IMR-90 (cell line): ENCODE measurements at regions not wholly inside any gene's neighbourhood (a gene's known extent, or its start where the extent isn't known, plus 50 kb on each side); places are given as distances from the start of the nearest gene placed in this dataset.

ENCODE experiments used
- ATAC-seq: fragments of 200-7000 bp; cut with Tn5 transposase; 2 replicates; pipeline ENCODE4 v1.9.1; 2020; ENCODE audit warnings: low read depth, mild to moderate bottlenecking, moderate library complexity
- BruUV-seq: library from RNA; stranded (reverse); fragments of 400-500 nt; replicated peaks from 2 replicates; lab custom pipeline; 2021; lab: Mats Ljungman, UMichigan
- CTCF ChIA-PET: fragments of 300-600 bp; formaldehyde crosslinking; extraction: SDS; loops from one replicate; lab custom pipeline; 2021; ENCODE audit warnings: antibody characterized with exemption; lab: Yijun Ruan, JAX
- POLR2A ChIA-PET: fragments of 300-600 bp; sonication (Branson Sonifier 250); formaldehyde crosslinking; loops from one replicate; lab custom pipeline; 2022; ENCODE audit warnings: antibody characterized with exemption; ENCODE audit not compliant: unreplicated experiment; lab: Charles Lee
- DNase-seq: peaks from one replicate; pipeline ENCODE4 v3.0.0; 2013
- H2AFZ ChIP-seq: replicated peaks from 2 replicates; pipeline ENCODE3; 2013; ENCODE audit warnings: low read length, mild to moderate bottlenecking; ENCODE audit not compliant: poor library complexity
- H2AK5ac ChIP-seq: 2 replicates; pipeline ENCODE4 v1.6.1; 2013; ENCODE audit warnings: low read depth, low read length, inconsistent platforms
- H2AK9ac ChIP-seq: replicated peaks from 2 replicates; pipeline ENCODE3; 2013; ENCODE audit warnings: mild to moderate bottlenecking, low read depth, low read length, moderate library complexity; ENCODE audit not compliant: poor library complexity
- H2BK120ac ChIP-seq: 2 replicates; pipeline ENCODE4 v1.6.1; 2013; ENCODE audit warnings: low read depth, low read length, inconsistent platforms
- H2BK15ac ChIP-seq: 3 replicates; pipeline ENCODE4 v1.6.1; 2013; ENCODE audit warnings: low read depth, low read length, inconsistent platforms
- H2BK20ac ChIP-seq: 2 replicates; pipeline ENCODE4 v1.6.1; 2013; ENCODE audit warnings: low read depth, mild to moderate bottlenecking, inconsistent platforms, low read length, moderate library complexity
- H2BK5ac ChIP-seq: 2 replicates; pipeline ENCODE4 v1.6.1; 2013; ENCODE audit warnings: mild to moderate bottlenecking, low read depth, low read length, inconsistent platforms; ENCODE audit not compliant: poor library complexity, severe bottlenecking
- H3K14ac ChIP-seq: replicated peaks from 2 replicates; pipeline ENCODE4 v1.6.1; 2013; ENCODE audit warnings: low read depth, low read length, inconsistent platforms
- H3K18ac ChIP-seq: 2 replicates; pipeline ENCODE4 v1.6.1; 2013; ENCODE audit warnings: low read depth, low read length, control low read depth
- H3K23ac ChIP-seq: 2 replicates; pipeline ENCODE4 v1.6.1; 2013; ENCODE audit warnings: low read depth, low read length, inconsistent platforms
- H3K27ac ChIP-seq: 2 replicates; pipeline ENCODE4 v1.5.1; 2013; ENCODE audit warnings: mild to moderate bottlenecking, control low read depth, low read length; ENCODE audit not compliant: insufficient read depth
- H3K27me3 ChIP-seq: 2 replicates; pipeline ENCODE4 v1.6.1; 2013; ENCODE audit warnings: low read length; ENCODE audit not compliant: control insufficient read depth, insufficient read depth
- H3K36me3 ChIP-seq: 2 replicates; pipeline ENCODE4 v1.6.1; 2013; ENCODE audit warnings: low read length, mixed read lengths; ENCODE audit not compliant: control insufficient read depth, insufficient read depth
- H3K4ac ChIP-seq: 2 replicates; pipeline ENCODE4 v1.6.1; 2013; ENCODE audit warnings: low read depth, low read length, inconsistent platforms
- H3K4me1 ChIP-seq: 2 replicates; pipeline ENCODE4 v1.6.1; 2013; ENCODE audit warnings: low read length, mixed read lengths; ENCODE audit not compliant: control insufficient read depth, insufficient read depth
- H3K4me2 ChIP-seq: 2 replicates; pipeline ENCODE4 v1.6.1; 2013; ENCODE audit warnings: low read depth, mild to moderate bottlenecking, control low read depth, low read length, moderate library complexity
- H3K4me3 ChIP-seq: 2 replicates; pipeline ENCODE4 v1.5.1; 2013; ENCODE audit warnings: low read depth, mild to moderate bottlenecking, control low read depth, low read length, moderate library complexity; ENCODE audit not compliant: insufficient read depth
- H3K56ac ChIP-seq: 2 replicates; pipeline ENCODE4 v1.6.1; 2013; ENCODE audit warnings: low read length, inconsistent platforms; ENCODE audit not compliant: insufficient read depth; ENCODE audit errors: extremely low read depth
- H3K79me1 ChIP-seq, 2 experiments: 2 replicates each; pipeline ENCODE4 v1.6.1; 2013; ENCODE audit warnings: low read length in 2 of 2, inconsistent platforms in 1 of 2, low read depth in 1 of 2
- H3K9ac ChIP-seq: 2 replicates; pipeline ENCODE4 v1.6.1; 2013; ENCODE audit warnings: low read depth, low read length, control low read depth
- H3K9me1 ChIP-seq: 2 replicates; pipeline ENCODE4 v1.6.1; 2013; ENCODE audit warnings: low read length, inconsistent platforms; ENCODE audit not compliant: insufficient read depth
- H3K9me3 ChIP-seq: 2 replicates; pipeline ENCODE4 v1.6.1; 2013; ENCODE audit warnings: low read length; ENCODE audit not compliant: control insufficient read depth, insufficient read depth
- H4K20me1 ChIP-seq: 2 replicates; pipeline ENCODE4 v1.6.1; 2013; ENCODE audit warnings: low read length, inconsistent platforms; ENCODE audit not compliant: insufficient read depth
- H4K5ac ChIP-seq: 2 replicates; pipeline ENCODE4 v1.6.1; 2013; ENCODE audit warnings: mild to moderate bottlenecking, low read depth, low read length, control low read depth
- H4K8ac ChIP-seq, 2 experiments: 2 replicates each; pipeline ENCODE4 v1.6.1; 2013; ENCODE audit warnings: low read depth in 2 of 2, low read length in 2 of 2, control low read depth in 1 of 2, inconsistent platforms in 1 of 2
- H4K91ac ChIP-seq: 2 replicates; pipeline ENCODE4 v1.6.1; 2013; ENCODE audit warnings: low read depth, low read length, inconsistent platforms; ENCODE audit not compliant: insufficient read depth
- MAFK ChIP-seq: IDR thresholded peaks from 2 replicates; pipeline ENCODE4 v1.6.1; 2012; ENCODE audit warnings: low read depth, low read length, improper control_type of control experiment
- MAZ ChIP-seq: IDR thresholded peaks from 2 replicates; pipeline ENCODE4 v1.6.1; 2012; ENCODE audit warnings: low read depth, mild to moderate bottlenecking, low read length, improper control_type of control experiment, moderate library complexity, borderline replicate concordance
- WGBS, 2 experiments: methylation state at CpG; one replicate each; pipeline versions ENCODE4 v1.1.5 to v1.1.7; 2013; ENCODE audit warnings: missing lambda C conversion rate in 2 of 2; ENCODE audit not compliant: insufficient read length in 1 of 2; ENCODE audit errors: extremely low coverage in 2 of 2; 5-methylcytosine and 5-hydroxymethylcytosine counted together
- dilution Hi-C: fragments of 300-500 bp; cut with HindIII; formaldehyde crosslinking; loops from one replicate; pipeline ENCODE4 v1.14.3; 2018; ENCODE audit warnings: low sequenced_read_pairs; ENCODE audit not compliant: unreplicated experiment
- in situ Hi-C: fragments of 300-500 bp; cut with MboI; formaldehyde crosslinking; loops from 3 replicates; pipeline ENCODE4 v1.14.3; 2019; ENCODE audit warnings: low sequenced_read_pairs, inconsistent platforms, mixed read lengths
- intact Hi-C: fragments of 100-400 bp; cut with micrococcal nuclease; formaldehyde crosslinking; loops from 2 replicates; pipeline ENCODE4 v1.10.0; 2022

GRCh38 chr16:64167936-64168335 lies 953.9 kb downstream of the CDH11 start:
- Histone ChIP-seq H2BK120ac (no peak overlapping the region), H3K4me1 (no peaks in the 10 kb centered on the region), H4K8ac (no peak overlapping the region), H3K27ac (no peak overlapping the region), H3K27me3 (no peaks in the 10 kb centered on the region), H3K18ac (no peak overlapping the region), H3K79me1 (no peaks in the 10 kb centered on the region), H2AK5ac (no peak overlapping the region), H4K20me1 (no peaks in the 10 kb centered on the region), H2BK15ac (no peak overlapping the region), H3K4me3 (no peak overlapping the region), H3K4ac (no peak overlapping the region), H2BK5ac (no peak overlapping the region), H3K36me3 (no peaks in the 10 kb centered on the region), H2AK9ac (no peak overlapping the region), H3K9ac (no peak overlapping the region), H3K9me3 (no peaks in the 10 kb centered on the region), H3K56ac (no peak overlapping the region), H3K9me1 (no peaks in the 10 kb centered on the region), H4K5ac (no peak overlapping the region), H3K14ac (no peak overlapping the region), H4K91ac (no peak overlapping the region), H2AFZ (no peak overlapping the region), H2BK20ac (no peak overlapping the region), H3K4me2 (no peak overlapping the region), H3K23ac (no peak overlapping the region)
- ChIA-PET POLR2A (no interaction called here), CTCF (interaction anchor here (0.6 kb wide), 1 partner anchor 231 kb away, joined by 3 read pairs; no protein-coding TSS in a partner anchor)
- ATAC-seq, result no peak
- intact Hi-C loops (no loop called here), in situ Hi-C loops (no loop called here), dilution Hi-C loops (no loop called here)
- DNase-seq, result no peak
- TF ChIP-seq MAZ, result no peak
- no peak for TF ChIP-seq MAFK
- no TSS peak for BruUV-seq
- 96% methylated on average over 7 of the region's 12 CpGs; no CpG with 5 or more reads in 1 of the 2 experiments for WGBS, 2 experiments
